ENCODE measurements at regions not wholly inside any gene's neighbourhood (a gene's known extent, or its start where the extent isn't known, plus 50 kb on each side); places are given as distances from the start of the nearest gene placed in this dataset.

DNA sequence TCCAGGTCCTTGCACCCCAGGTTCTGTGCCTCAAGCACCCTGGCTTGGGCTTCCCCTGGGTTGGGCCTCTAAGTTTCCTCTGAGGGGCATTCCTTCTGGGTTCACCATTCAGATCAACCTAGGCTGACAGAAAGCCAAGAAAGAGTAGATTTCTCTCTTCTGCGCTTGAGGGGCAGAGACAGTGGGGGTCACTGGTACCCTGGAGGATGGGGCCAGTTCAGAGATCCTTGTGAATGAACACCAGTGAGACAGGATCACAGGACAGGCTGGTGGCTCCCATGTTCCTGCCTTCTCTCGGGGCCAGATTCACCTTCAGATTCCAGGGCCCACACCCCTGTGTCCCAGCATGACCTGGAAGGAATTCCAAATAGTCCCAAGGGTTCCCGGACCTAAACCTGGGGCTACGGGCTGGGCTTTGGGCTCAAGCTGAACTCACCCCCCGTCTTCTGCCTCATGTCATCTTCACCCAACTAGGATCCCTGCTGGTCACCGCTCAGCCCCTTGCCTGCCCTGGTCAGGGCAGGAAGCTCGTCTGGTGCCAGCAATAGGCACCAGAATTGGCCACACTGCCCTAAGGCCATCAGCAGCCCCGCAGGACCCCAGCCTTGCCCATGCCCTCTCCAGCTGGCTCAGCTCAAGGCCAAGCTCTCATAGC lies 91.8 kb upstream of the MVB12B start:
- DNase-seq (ENCODE audit: low spot score) (no peak), ATAC-seq (no peak)

DNA sequence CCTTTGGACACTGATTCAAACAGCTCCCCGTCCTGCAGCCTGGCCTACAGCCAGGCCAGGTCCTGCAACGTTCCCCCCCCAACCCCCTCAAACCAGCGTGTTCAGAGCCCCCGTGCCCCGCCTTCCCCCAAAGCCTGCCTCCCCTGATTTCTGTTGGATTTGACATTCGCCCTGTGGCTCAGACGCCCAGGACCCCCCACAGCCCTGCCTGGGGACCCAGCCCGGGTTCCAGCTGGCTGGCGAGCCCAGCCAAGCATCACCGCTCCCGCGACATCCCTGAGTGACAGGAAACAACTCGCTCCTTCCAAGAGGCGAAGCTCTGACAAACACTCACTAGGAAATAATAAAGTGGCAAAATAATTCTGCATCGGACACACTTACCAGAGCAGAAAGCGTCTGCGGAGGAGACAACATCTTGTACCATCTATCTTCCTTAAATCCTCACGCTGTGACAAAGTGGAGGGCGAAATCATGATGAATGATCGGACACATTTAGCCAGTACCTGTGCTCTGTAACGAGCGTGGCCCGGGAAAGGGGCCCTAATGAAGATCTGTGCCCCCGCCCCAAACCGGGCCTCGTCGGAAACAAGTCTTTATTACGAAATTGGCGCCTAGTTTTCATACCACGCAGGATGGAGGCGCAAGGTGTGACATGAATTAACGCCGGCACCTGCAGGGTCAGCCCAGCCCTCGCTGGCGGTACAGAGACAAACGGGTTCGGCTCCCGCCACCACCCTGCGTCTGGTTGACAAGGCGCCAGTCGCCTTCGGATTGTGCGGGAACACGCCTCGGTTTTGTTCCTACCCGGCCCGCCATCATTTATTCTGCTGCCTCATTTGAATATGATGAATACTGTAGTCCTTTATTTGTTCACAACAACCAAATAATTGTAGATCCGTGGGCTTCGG lies 91.0 kb upstream of the MVB12B start:
- no peak for ATAC-seq
- no peak for DNase-seq (ENCODE audit: low spot score)

DNA sequence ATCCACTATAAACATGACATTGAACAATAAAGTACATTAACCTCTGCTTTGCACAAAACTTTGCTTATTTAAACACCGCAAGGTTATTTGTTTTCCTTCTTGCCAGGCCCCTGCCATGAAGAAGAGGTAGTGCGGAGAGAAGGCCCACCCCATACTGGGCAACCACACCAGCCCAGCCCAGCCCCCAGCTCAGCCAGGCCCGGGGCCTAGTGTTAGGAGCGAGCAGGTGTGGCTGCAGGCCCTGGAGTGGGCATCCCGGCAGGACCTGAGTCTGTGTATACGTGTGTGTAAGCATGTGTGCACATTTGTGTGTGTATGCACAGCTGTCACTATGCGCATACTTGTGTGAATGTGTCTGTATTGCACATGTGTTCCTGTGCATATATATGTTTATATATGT lies 90.4 kb upstream of the MVB12B start:
- no peak for DNase-seq (ENCODE audit: low spot score)
- ATAC-seq: no peak

DNA sequence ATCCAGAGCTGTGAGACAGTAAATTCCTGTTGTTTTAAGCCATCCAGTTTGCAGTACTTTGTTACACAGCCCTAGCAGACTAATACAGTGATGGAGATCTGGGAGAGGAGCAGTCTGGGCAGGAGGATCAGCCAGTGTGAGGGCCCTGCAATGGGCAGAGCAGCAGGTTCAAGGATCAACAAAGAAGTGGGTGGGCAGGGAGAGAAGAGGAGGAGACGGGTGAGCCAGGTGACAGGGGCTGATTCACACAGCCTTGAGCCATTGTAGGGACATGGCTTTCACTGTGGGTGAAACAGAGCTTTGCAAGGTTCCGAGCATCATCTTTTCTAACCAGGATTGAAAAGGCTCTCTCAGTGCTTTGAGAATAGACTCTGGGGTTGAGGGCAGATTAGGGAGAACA lies 88.2 kb upstream of the MVB12B start:
- DNase-seq (ENCODE audit: low spot score) (no peak), ATAC-seq (no peak)

DNA sequence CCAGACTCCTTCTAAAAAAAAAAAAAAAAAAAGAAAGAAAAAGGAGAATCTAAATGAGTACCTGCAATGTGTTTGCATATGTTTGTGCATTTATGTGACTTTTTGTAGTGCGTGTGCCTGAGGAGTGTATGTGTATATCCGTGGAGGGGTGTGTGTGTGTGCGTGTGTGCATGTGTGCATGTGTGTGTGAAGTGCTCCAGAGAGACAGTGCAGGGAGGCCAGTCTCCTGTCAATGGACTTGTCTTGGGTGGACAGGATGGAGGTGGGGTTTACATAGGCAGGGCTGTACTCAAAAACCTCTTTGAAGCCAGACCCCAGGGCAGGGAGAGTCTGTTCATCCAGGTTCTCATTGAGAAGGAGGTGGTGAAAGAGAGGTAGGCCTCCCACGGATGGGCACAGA lies 87.1 kb upstream of the MVB12B start:
- ATAC-seq (no peak), DNase-seq (ENCODE audit: low spot score) (no peak)

DNA sequence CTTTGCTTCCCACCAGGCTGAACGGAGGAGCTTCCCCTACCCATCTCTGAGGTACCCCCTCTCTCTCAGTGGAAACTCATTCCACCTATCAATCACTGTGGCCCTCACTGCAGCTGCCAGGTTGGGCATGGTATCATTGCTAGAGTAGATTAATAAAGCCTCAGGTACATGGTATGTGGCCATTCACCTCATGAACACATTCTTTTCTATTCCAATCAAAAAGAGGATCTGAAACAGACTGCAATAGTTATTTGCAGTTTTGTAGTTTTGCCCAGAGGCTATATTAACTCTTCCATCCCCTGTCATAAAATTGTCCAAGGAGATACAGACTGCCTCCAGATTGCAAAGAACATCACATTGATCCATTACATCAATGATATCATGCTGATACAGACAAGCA lies 85.8 kb upstream of the MVB12B start:
- no peak for ATAC-seq
- no peak for DNase-seq (ENCODE audit: low spot score)

DNA sequence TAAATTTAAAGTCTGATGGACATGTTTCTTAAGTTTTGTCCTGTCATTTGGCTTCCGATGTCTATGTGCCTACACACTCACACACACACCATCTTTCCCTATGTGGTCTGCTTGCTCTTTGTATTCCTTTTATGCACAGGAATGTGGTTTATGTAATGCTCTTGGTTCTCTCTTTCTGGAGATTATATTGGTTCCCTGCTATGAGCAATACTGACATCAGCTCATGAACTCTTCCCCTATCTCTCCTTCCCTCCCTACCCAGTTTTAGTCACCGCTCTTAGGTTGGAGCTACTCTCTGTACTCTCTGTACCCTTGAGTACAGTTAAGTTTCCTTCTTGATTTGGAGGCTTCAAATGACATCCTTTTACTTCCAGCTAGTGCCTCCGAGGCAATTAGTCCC lies 77.9 kb upstream of the MVB12B start:
- DNase-seq (ENCODE audit: low spot score) (no peak), ATAC-seq (no peak)

DNA sequence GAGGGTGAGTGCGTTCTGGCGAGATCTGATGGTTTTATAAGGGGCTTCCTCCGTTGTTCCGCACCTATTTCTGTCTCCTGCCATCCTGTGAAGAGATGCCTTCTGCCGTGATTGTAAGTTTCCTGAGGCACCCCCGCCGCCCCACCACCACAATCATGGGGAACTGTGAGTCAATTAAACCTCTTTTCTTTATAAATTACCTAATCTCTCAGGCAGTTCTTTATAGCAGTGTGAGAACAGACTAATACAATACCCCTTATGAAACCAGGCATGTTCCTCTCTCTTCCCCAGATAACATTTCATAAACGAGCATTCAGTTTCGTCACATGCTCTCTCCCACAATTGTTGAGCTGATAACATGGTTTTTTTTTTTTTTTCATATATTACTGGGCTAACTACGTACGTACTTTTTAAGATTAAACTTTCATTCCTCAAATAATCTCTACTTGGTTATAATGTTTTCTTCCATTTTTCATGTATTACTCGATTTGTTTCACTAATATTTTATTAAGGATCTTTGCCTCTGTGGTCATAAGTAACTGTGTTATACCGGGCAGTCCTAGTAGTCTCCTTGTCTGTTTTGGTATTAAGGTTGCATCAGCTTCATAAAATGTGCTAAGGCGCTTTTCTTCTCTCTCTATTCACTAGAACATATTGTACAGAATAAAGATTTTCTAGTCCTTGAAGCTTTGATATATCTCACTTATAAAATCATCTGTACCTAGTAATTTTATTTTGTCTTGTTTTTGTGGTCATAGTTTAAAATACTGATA lies 64.9 kb upstream of the MVB12B start:
- no peak for ATAC-seq
- DNase-seq (ENCODE audit: low spot score): no peak

DNA sequence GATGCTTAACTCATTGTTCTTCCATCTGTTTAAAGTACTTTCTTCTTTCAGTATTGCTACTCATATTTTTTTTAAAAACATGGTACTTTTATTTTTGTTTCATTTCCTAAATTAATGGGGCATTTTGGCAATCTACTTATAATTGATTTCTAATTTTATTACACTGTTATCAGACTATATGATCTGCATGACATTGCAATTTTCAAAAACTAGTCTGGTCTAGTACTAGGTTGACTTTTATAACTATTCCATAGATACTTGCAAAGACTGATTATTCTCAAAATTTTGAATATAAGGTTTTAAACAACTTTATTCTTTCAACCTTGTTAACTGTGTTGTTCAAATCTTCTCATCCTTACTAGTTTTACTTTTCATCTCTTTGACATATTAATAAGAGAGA lies 63.9 kb upstream of the MVB12B start:
- ATAC-seq (no peak), DNase-seq (ENCODE audit: low spot score) (no peak)

DNA sequence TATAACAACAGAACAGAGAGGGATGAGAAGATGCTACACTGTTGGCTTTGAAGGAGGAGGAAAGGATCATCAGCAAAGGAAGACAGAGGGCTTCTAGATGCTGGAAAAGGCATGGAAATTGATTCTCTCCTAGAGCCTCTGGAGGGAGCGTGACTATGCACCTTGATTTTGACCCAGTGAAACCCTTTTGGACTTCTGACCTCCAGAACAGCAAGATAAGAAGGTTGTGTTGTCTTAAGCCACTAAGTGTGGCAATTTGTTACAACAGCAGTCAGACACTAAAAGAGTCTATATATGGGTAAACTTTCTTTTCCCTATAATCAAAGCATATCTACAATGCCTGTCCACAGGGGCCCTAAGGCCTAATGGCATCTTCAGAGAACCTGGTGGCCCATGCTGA lies 56.1 kb upstream of the MVB12B start:
- ATAC-seq (no peak), DNase-seq (ENCODE audit: low spot score) (no peak)

DNA sequence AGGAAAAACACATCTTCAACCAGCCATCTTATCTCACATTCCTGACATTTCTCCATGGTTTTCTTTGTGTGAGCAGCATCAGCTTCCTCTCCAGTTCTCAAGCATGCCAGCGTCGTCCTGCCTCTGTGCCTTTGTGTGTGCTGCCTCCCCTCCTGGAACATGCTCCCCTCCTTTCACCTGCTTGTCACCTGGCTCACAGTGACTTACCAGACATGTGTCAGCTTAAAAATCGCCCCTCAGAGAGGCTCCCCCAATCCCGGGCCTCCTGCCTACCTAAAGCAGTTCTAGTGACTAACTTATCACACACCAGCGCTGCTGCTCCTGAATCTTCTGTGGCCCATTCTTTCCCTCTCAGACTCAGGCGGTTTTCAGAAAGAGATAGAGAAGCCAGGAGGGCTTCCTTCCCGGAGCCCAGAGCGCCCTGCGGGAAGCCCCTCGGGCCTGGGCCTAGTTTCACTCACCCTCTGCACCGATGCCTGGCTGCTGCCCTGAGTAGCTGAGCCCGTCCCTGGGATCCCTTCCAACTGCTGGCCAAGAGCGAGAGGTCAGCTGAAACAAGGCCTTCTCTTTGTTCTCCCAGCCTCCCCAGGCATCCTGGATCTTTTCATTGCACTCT lies 51.1 kb upstream of the MVB12B start:
- DNase-seq (ENCODE audit: low spot score) (no peak), ATAC-seq (no peak)

DNA sequence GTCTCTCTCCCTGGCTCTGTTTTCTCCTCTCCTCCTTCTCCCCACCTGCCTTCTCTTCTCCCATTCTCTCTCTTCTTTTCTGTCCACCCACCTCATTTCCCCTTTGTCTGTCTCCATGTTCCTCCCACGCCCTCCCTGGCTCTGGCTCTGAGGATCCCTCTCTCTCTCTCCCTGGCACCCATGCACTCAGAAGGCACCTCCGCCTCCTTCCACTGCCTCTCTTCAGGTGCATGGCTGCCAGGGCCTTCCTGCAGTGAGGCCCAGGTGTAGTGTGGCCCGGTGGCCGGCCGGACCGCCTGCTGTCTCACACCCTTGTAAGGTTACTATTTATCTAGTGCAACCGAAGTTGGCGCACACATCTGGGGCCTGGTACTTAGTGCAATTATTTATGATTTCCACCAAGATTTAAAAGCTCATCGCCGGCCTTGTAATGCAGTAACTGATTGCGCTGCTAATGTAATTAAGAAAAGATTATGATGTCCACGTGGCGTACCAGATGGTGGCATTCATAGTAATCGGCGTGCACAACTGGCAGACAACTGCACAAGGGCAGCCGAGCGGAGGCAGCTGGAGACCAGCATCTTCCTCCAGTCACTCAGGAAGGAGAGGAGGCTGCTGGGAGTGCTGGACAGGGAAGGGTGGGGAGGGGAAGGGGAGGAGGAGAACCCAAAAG lies 50.4 kb upstream of the MVB12B start:
- ATAC-seq (no peak), DNase-seq (ENCODE audit: low spot score) (no peak)
